Stimulated activated CD4-positive, alpha-beta T cell treated with anti-CD3 and anti-CD28 coated beads, Interleukin-4, amount 100 ng/mL, for 4 hours (primary cell): ENCODE measurements at regions not wholly inside any gene's neighbourhood (a gene's known extent, or its start where the extent isn't known, plus 50 kb on each side); places are given as distances from the start of the nearest gene placed in this dataset.

ENCODE experiments used
- DNase-seq, 2 experiments: peaks; one replicate each; pipeline ENCODE4 v3.0.0-alpha.2; 2020

DNA sequence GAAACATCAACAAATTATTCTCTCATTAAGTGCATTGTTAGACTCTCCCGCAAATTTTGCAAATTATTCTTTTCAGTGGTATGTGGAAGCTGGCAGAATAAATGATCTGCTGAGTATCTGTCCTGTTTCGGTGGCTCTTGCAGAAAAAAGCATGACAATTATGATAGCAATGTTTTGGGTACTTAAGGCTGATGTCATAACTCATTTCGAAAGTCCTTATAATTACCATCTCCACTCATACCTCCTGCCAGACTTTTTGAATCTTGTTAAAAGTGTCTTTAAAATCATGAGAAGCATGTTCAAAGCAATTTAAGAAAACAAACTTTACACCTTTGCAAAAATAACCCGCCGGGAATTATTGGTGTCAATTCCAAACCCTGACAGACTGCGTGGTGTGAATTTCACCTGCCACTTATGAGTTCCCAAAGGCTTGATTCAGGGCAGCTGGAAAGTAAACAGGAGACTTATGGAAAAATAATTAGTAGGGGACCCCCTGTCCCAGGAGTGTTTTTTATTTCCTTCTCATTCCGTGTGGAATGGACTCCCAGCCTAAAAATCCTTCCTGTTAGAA, 87.6 kb upstream of the E2F3 start:
- no peak for DNase-seq

DNA sequence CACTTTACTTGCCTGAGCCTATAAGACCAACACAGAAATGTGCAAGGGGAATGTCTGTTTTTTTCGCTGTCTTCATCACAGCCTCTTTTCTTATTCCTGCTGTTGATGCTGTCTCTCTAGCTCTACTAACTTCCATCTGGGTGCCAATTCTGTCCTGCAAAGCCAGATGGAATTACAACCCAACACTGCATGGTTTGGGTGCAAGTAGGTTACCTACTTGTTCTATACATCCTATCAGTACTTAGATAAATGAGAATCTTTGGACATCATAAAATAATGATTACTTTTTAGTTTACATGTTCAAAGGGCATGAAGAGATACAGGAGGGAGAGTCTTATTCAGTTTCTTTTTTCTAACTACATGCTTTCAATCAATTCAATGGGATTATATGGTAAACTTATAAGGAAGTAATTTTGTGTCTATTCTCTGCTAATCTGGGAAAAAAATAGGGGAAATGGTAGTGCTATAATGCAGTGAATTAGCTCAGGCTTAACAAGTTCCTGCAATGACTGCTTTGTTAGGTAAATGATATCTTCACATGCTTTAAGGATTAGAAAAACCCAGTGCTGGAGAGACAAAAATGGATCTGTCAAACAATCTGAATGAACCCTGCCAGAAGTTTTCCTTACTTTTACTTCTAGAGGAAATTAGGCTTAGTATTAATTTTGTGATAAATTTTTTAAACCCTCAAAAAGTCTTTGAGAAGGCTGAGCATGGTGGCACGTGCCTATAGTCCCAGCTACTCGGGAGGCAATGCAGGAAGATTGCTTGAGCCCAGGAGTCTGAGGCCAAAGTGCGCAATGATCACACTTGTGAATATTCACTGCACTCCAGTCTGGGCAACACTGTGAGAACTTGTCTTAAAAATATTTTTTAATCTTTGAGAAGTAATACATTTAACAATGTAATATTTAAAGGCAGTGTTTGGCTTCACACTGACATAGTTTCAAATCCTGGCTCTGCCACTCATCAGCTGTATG, 86.5 kb upstream of the E2F3 start:
- DNase-seq, result no peak

DNA sequence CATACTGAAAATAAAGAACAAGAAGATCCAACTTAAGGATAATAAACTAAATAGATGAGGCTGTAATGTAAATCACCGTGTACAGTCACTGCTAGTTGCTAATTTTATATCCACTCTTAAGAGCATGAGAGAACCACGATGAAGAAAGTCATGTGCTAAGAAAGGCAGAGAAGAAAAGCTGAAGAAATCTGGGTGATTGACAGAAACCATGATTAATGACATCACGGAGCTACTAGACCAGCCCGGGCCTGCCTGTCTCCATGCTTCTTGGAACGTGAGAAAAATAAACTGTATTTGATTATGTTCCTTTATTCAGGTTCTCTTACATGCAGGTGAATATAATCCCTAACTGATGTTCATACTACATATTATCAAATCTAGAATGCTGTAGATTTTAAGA, 84.2 kb upstream of the E2F3 start:
- no peak for DNase-seq

DNA sequence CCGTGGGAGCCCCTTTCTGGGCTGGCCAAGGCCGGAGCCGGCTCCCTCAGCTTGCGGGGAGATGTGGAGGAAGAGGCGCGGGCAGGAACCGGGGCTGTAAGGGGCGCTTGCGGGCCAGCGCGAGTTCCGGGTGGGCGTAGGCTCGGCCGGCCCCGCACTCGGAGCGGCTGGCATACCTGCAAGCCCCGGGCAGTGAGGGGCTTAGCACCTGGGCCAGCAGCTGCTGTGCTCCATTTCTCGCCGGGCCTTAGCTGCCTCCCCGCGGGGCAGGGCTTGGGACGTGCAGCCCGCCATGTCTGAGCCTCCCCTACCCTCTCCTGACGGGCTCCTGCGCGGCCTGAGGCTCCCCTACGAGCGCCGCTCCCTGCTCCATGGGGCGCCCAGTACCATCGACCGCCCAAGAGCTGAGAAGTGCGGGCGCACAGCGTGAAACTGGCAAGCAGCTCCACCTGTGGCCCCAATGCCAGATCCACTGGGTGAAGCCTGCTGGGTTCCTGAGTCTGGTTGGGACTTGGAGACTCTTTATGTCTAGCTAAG, 82.8 kb upstream of the E2F3 start:
- no peak for DNase-seq

DNA sequence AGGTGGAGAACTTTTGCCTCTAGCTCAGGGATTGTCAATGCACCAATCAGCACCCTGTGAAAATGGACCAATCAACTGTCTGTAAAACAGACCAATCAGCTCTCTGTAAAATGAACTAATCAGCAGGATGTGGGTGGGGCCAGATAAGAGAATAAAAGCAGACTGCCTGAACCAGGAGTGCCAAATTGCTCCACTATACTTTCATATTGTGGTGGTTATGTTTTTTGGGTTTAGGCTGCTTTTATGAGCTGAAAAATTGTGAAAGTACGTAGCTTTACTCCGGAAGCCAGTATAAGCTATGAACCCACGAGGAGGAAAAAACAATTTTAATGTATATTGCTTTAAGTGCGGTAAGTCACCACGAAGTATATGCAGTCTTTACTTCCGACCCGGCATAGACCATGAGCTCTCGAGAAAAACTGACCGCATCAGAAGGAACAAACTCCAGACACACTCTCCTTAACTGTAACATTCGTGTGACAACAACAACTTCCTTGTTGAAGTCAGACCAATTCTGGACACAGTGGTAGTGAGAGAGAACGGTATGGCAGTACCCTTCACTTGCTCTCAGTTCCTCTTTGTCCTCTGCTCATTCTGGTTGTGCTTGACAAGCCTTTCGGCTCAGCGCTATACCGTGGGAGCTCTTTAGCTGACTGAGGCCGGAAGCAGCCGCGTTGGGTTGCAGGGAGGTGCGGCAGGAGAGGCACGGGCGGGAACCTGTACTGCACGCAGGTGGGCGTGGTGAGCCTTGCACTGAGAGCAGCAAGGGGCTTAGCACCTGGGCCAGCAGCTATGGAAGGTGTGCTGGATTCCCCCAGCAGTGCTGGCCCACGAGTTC, 81.9 kb upstream of the E2F3 start:
- peak; percentile 61 to 81 for DNase-seq

DNA sequence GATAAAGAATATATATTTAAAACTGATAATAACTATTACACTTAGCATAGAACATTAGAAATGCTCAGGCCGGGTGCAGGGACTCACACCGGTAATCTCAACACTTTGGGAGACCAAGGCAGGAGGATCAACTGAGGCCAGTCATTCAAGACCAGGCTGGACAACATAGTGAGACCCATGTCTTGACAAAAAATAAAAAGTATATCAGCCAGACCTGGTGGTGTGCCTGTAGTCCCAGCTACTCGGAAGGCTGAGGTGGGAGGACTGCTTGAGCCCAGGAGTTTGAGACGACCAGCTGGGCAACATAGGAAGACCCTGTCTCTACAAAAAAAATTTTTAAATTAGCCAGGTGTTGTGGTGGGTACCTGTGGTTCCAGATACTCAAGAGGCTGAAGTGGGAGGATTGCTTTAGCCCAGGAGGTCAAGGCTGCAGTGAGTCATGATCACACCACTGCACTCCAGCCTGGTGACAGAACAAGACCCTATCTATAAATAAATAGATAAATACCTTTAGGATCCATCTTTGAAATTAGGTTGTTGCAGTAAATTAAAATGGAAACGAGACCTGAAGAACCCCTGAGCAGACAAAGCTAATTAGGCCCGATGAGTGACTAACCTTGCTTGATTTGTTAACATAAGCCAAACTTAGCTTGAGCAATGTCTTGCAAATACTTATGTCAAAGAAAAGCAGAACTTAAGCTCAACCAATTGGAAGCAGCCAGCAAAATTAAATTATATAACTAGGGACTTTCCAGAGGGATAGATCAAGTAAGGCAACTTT, 75.8 kb upstream of the E2F3 start:
- no peak for DNase-seq

DNA sequence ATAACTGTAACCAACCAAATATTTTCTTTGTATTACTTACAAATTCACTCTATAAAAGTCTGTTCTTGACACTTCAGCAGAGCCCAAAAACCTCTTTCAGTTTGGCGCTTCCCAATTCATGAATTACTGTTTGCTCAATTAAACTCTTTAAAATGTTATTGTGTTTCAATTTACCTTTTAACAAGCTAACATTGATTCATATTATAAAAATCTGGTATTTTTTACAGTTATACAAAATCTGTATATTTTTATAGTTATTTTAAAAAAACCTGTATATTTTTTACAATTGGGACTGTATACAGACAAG, 75.3 kb upstream of the E2F3 start:
- no peak for DNase-seq

DNA sequence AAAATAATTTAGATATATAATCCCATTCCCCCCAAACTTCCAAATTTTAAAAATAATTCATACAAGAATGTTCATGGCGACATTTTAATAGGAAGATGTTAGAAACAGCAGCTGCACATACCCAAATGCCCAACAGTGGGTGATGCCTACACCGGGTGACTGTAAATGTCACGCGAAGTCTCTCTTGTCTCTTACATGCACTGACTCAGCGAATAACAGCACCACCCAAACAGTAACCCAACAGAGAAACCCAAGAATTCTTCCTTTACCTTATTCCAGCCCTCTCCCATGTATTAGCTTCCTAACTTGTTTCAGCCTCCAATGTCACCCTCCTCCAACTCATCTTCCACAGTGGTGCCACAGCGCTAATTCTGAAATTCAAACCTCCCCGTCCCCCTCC, 74.5 kb upstream of the E2F3 start:
- DNase-seq, result no peak

DNA sequence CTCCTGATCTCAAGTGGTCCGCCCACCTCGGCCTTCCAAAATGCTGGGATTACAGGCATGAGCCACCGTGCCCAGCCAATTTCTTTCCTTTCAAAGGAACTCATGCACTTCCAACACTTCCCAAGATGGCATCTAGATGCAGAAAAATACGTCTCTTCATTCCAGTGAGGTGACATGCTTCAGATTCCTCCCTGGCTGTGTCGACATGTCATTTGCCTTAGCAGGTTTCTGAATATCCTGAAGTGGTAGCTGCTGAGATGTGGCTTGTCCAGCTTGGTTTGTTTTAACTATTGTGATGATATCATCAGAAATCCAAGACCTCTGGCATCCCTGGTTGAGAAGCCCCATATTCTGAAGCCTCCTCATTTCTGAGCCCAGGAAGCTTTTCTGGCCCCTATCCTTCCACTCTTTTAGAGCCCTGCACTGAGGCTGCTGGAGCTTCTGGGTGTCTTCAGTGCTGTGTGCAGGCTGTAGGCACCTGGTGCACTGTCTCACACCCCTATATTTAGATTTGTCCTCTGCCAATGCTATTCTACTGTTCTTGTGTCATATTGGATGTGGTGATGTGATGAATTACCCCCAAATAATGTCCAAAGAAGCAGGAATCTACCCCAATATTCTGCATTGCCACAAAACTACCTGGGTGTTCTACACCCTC, 73.3 kb upstream of the E2F3 start:
- DNase-seq, result no peak

DNA sequence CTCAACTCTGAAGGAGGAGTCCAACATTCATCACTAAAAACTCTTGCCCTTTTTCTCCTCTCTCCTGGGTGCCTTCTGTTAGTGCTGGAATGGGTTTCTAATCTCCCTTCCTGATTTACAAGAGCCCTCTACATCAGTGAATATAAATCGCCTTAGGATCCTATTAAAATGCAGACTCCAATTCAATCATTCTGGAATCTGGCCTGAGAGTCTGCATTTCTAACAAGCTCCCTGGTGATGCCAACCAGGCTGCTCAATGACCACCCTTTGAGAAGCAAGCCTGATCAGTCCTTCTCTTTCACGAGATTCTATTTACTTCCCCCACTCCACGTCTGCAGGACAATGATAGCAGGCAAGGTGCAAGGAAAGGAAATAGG, 72.8 kb upstream of the E2F3 start:
- DNase-seq, result no peak

DNA sequence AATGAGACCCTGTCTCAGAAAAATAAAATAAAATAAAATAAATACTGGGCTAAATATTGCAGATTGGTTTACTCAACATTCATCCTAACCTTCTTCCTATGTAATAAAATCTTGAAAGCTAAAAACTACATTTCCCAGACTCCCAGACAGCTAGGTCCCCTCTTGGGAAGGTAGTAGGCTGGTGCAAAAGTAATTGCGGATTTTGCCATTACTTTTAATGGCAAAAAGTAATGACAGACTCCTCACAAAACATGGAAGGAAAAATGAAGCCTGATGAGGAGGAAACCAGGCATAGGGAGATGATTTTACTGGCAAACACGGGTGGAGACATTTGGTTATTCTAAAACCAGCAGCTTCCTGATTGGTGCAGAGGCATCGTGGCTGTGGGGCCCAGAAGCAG, 70.6 kb upstream of the E2F3 start:
- no peak for DNase-seq

DNA sequence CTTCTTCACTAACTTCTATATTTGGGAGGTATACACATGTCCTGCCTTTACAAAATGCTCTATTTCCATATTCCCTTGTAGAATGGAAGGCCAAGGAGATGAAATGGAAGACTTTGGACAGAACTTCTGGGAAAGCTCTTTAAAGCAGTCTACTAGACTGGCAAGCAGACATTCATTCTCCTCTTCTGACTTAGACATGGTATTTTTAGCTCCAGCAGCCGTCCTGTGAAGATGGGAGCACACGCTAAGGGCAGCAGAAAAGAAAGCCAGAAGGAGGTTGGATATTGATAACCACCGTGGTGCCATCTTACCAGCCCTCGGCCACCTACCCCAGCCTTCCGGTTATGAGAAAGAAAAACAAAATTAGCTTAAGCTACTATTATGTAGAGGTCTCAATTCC, 70.1 kb upstream of the E2F3 start:
- no peak for DNase-seq

DNA sequence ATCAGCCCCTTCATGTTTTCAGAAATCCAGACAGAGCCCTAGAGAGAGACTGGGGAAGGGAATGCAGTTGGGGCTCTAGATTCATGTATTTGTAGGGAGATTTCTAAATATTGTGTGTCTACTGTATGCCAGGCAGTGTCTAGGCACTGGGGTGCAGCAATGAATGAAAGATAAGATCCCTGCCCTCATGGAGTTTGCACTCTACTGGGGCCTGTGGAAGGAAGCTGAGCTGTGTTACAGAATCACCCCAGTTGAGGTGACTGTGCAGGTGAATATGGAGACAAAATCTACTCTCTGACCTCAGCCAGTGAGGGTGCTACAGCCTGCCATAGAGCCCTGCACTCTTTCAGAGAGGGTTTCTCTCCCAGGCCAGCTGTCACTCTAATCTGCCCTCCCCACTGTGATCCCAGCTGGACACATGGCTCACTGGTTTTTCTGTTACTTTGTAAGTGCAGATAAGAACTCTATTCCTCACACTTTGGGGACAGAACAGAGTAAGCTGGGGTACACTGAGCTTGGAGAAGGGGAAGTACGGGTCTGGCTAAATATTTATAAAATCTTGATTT, 69.2 kb upstream of the E2F3 start:
- DNase-seq, result no peak

DNA sequence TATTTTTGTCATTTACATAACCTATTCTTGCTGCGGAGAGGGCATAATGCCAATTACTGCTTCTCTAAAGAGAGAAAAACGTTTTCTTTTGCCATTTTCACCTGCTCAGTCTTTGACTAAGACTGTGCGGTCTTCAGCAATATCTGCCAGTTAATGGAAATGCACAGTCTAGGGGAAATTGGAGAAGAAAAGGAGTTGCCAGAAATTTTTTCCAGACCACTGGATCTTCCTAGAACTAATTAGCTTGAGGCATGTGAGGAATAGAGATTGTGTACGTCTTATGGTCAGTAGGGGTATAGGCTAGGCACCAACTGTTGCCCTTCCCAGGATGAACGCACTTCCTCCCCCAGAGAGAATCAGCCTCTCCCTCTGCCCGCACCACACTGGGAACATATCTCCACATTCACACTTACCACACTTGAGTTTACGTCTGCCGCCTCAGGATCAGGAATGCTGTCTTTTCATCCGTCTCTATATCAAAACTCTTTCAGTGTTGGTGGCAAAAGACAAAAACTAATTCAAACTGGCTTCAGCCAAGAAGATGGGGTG, 67.9 kb upstream of the E2F3 start:
- no peak for DNase-seq

DNA sequence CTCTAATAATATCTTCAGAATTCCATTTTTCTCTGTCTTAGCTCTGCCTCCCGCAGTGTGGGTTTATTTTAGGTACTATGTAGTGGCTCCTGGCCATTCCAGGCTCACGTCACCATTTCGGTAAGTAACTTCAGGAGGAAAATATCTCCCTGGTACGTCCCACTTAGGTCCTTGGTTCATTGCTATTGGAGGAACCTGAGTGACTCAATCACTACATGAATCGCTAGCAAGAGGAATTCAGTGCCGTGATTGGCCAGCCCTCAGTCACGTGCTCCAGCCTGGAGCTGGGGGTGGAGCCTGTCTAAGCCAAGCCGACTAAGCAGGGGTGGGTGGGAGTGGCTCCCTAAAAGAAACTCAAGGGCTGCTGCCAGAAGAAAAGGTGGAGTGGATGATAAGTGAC, 67.3 kb upstream of the E2F3 start:
- no peak for DNase-seq

DNA sequence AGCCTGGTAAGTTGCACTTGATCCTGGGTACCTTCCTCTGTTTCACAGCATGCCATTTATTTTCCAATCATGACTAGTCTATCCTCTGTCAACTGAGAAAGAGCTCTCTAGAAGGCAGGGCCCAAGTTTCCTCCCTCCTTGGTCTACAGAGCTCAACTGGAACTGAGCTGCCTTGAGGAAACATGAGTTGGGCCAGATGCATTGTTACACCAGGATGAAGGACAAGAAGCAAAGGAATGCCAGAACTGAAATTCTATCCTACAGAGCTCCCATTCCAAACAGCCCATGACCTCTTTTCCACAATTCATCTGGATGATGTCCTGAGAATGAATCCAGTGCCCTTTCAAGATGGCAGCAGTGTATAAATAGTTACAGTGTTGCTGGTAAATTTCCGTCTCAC, 66.7 kb upstream of the E2F3 start:
- DNase-seq, result no peak

DNA sequence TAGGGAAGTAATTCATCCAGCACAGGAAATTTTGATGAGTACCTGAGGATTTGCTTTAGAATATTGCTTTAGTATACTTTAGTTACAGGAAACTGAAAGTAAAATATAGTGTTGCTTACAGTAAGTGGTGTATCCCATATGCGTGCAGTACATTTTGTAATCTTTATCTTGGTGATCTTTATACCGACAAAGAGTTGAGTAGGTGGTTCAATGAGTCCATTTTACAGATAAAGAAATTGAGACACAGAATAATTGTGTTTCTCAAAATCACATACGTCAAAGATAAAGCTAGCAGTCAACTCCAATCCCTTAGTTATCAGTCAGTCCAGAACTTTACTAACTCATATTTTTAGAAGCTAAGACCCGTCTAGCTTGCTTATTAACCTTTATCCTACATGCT, 65.8 kb upstream of the E2F3 start:
- DNase-seq, result no peak

DNA sequence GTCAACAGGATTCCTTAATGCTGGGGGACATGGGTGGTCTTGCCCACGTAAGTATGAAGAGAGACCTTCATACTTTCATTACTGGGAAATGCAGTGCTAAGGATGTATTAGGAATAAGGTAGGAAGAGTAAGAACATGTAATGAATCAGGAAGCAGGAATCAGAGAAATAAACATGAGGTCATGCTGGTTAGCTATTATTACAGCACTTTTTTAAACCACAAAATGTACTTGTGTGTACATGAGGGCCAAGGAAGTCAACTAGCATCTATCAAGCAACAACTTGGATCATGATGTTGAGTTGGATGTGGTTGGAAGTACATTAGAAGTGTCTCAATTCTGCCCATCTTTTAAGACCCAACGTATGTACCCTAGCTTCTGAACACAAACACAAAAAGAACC, 63.5 kb upstream of the E2F3 start:
- DNase-seq, result no peak

DNA sequence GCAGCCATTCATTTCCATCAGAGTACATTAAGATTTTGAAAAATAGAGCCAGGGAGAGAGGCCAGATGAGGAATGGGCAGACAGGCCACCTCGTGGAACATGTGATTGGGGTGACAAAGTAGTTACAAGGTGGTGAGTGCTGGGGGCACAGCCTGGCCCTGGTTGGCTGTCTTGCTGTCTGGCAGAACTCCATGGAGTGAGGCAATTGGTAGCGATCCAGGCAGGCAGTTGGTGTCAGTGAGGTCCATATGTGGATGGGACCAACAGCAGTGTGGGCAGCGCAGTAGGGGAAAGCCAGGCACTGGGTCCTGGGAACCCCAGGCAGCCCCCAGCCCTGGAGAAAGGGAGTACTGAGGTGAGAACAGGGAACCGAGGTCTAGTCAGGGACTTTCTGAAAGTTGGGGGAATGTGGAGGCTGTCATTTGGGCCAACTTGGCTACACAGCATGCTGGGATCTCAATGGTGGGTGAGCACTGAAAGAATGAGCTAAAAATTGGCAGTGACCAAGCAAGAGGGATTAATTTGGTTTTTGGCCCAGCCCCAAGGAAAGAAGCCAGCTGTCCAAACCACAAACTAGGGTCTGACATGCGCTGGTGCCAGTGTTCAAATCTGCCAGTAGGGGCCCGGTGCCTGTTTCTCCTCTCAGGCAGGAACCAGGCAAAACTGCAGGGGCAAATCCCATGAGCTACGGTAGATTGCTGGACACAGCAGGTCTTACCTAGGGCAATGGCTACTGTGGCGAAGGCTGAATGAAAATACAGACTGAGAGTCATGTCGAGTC, 61.4 kb upstream of the E2F3 start:
- no peak for DNase-seq

DNA sequence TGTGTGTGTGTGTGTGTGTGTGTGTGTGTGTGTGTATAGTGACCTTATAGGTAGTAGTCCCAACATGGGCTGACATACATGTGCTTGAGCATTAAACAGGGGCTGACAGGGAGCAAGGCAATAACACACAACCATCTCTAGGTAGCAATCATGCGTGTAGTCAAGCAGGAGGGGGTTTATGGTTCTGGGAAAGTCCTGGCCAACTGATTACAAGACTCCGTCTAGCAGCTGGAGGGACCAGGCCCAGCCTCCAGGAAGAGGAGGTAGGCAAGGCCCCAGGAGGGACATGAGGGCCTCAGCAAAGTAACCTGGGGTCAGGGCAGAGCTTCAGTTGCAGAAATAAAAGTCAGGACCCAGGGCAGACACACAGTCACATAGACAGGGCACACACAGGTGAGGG, 60.6 kb upstream of the E2F3 start:
- no peak for DNase-seq

DNA sequence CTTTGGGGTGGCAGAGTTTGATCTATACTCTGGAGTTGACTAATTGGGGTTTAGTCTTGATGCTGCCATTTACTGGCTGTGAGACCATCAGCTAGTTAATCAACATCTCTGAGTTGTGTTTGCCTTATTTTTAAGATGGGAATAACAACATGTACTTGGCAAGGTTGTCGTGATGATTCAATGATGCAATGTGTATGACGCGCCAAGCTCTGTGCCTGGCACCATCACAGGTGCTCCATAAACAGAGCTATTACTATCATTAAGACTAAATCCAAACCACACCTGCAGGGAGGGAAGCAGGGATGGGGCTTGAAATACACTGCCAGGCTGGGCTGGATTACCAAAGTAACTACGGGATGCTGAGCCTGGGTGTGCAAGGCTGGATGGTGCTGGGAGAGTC, 60.1 kb upstream of the E2F3 start:
- no peak for DNase-seq
